OCI-LY1 (cell line): ENCODE measurements at regions not wholly inside any gene's neighbourhood (a gene's known extent, or its start where the extent isn't known, plus 50 kb on each side); places are given as distances from the start of the nearest gene placed in this dataset.
A peak's percentile ranks its signal among the peaks of the same experiment; 100 is the strongest.
"Not testable (repeated sequence)": the region's sequence is repeated elsewhere in the genome, so short reads cannot be mapped to it uniquely, and the experiment has no call there.

Experiments used
- H2AFZ ChIP-seq: fragments of 200-600 bp; sonication (generic), shearing (Covaris generic); 2 replicates; pipeline ENCODE4 v1.6.0; 2014; ENCODE audit warnings: antibody characterized with exemption, mild to moderate bottlenecking, low read length
- H3F3A ChIP-seq: fragments of 200-600 bp; sonication (generic), shearing (Covaris generic); 2 replicates; pipeline ENCODE4 v1.6.0; 2014; ENCODE audit warnings: mild to moderate bottlenecking, antibody characterized with exemption, low read length, moderate library complexity; ENCODE audit not compliant: insufficient read depth
- H3K27ac ChIP-seq: fragments of 200-600 bp; sonication (generic); 2 replicates; pipeline ENCODE4 v1.5.1; 2014; ENCODE audit warnings: low read length, mixed run types, mild to moderate bottlenecking, low read depth; ENCODE audit not compliant: poor library complexity, severe bottlenecking
- H3K27me3 ChIP-seq: fragments of 200-600 bp; sonication (generic); 2 replicates; pipeline ENCODE4 v1.6.0; 2014; ENCODE audit warnings: antibody characterized with exemption, mild to moderate bottlenecking, low read length, moderate library complexity; ENCODE audit not compliant: insufficient read depth
- H3K36me3 ChIP-seq: fragments of 200-600 bp; sonication (generic); 2 replicates; pipeline ENCODE4 v1.6.1; 2014; ENCODE audit warnings: mild to moderate bottlenecking, antibody characterized with exemption, low read length, moderate library complexity, mixed read lengths; ENCODE audit not compliant: insufficient read depth
- H3K4me1 ChIP-seq: fragments of 200-600 bp; sonication (generic); 2 replicates; pipeline ENCODE4 v1.5.1; 2014; ENCODE audit warnings: mild to moderate bottlenecking, low read length, moderate library complexity; ENCODE audit not compliant: insufficient read depth, severe bottlenecking
- H3K4me2 ChIP-seq: fragments of 200-600 bp; sonication (generic), shearing (Covaris generic); 2 replicates; pipeline ENCODE4 v1.6.1; 2014; ENCODE audit warnings: low read length
- H3K4me3 ChIP-seq: fragments of 200-600 bp; sonication (generic); 2 replicates; pipeline ENCODE4 v1.5.1; 2014; ENCODE audit warnings: low read length, low read depth, mild to moderate bottlenecking, mixed read lengths; ENCODE audit not compliant: poor library complexity, severe bottlenecking
- H3K79me2 ChIP-seq: fragments of 200-600 bp; shearing (Covaris generic); 2 replicates; pipeline ENCODE4 v1.6.1; 2016; ENCODE audit warnings: mixed run types, low read length, mixed read lengths; ENCODE audit not compliant: insufficient read depth
- H3K9ac ChIP-seq: fragments of 200-600 bp; sonication (generic), shearing (Covaris generic); 2 replicates; pipeline ENCODE4 v1.6.1; 2014; ENCODE audit warnings: mild to moderate bottlenecking, low read length, mixed read lengths
- H3K9me2 ChIP-seq: fragments of 200-600 bp; sonication (generic), shearing (Covaris generic); 2 replicates; pipeline ENCODE4 v1.6.1; 2014; ENCODE audit warnings: low read depth, mild to moderate bottlenecking, low read length, mixed read lengths
- H3K9me3 ChIP-seq: fragments of 200-600 bp; shearing (Covaris generic); 2 replicates; pipeline ENCODE4 v1.6.1; 2014; ENCODE audit warnings: low read length, mixed read lengths
- H4K20me1 ChIP-seq: fragments of 200-600 bp; sonication (generic), shearing (Covaris generic); 2 replicates; pipeline ENCODE4 v1.6.0; 2016; ENCODE audit warnings: mild to moderate bottlenecking, low read length; ENCODE audit not compliant: insufficient read depth
- CTCF ChIP-seq: fragments of 200-600 bp; sonication (generic), shearing (Covaris generic); IDR thresholded peaks from 2 replicates; pipeline ENCODE4 v1.5.1; 2017; ENCODE audit warnings: mild to moderate bottlenecking, antibody characterized with exemption, low read length, moderate library complexity, mixed read lengths
- EZH2 ChIP-seq: fragments of 200-600 bp; sonication (generic), shearing (Covaris generic); IDR thresholded peaks from 2 replicates; pipeline ENCODE4 v1.8.0; 2017; ENCODE audit warnings: borderline replicate concordance, mixed run types, mild to moderate bottlenecking, antibody characterized with exemption, low read length, moderate library complexity, mixed read lengths

GRCh38 chr2:153575171-153575853 is 96.8 kb upstream of the RPRM start:
- Histone ChIP-seq H3K79me2 (no peaks in the 10 kb centered on the region), H4K20me1 (no peaks in the 10 kb centered on the region), H3K4me1 (no peaks in the 10 kb centered on the region), H3K4me3 (no peak overlapping the region), H3K4me2 (no peak overlapping the region), H3K9me2 (no peaks in the 10 kb centered on the region), H3K9ac (no peak overlapping the region), H3F3A (no peaks in the 10 kb centered on the region), H2AFZ (no peak overlapping the region), H3K36me3 (no peaks in the 10 kb centered on the region), H3K27ac (no peak overlapping the region), H3K27me3 (no peaks in the 10 kb centered on the region), H3K9me3 (no peaks in the 10 kb centered on the region)
- TF ChIP-seq CTCF (peak; percentile 11; the same call in 1 of the 2 replicates), EZH2 (no peak)

- Histone ChIP-seq H3K36me3 (no peaks in the 10 kb centered on the region), H3K4me3 (no peak overlapping the region), H2AFZ (no peak overlapping the region), H3K27me3 (no peaks in the 10 kb centered on the region), H3F3A (no peaks in the 10 kb centered on the region), H3K4me2 (no peak overlapping the region), H3K4me1 (no peaks in the 10 kb centered on the region), H3K9me3 (no peaks in the 10 kb centered on the region), H4K20me1 (no peaks in the 10 kb centered on the region), H3K79me2 (no peaks in the 10 kb centered on the region), H3K9me2 (no peaks in the 10 kb centered on the region), H3K9ac (no peak overlapping the region), H3K27ac (no peak overlapping the region)
- no peak for TF ChIP-seq EZH2
- TF ChIP-seq CTCF: no peak
Measured at GRCh38 chr2:153584244-153584643, 105.7 kb upstream of the RPRM start.

GRCh38 chr2:153588408-153588807 is 109.8 kb upstream of the RPRM start:
- Histone ChIP-seq H2AFZ (no peak overlapping the region), H3K27me3 (no peaks in the 10 kb centered on the region)

GRCh38 chr2:153589586-153589985 is 111.0 kb upstream of the RPRM start:
- Histone ChIP-seq H4K20me1 (no peaks in the 10 kb centered on the region), H3K9me2 (no peaks in the 10 kb centered on the region), H3K79me2 (no peaks in the 10 kb centered on the region), H3K36me3 (no peaks in the 10 kb centered on the region), H3K4me2 (no peak overlapping the region), H3K4me3 (no peak overlapping the region), H3K4me1 (no peaks in the 10 kb centered on the region), H3K27me3 (no peaks in the 10 kb centered on the region), H3K27ac (no peak overlapping the region), H3K9me3 (no peaks in the 10 kb centered on the region), H2AFZ (no peak overlapping the region), H3K9ac (no peak overlapping the region), H3F3A (no peaks in the 10 kb centered on the region)
- no peak for TF ChIP-seq EZH2
- TF ChIP-seq CTCF: no peak

More at GRCh38 chr2:153588408-153588807, 109.8 kb upstream of the RPRM start:
- Histone ChIP-seq H3K9me2 (no peaks in the 10 kb centered on the region), H3F3A (no peaks in the 10 kb centered on the region), H3K4me2 (no peak overlapping the region), H3K79me2 (no peaks in the 10 kb centered on the region), H3K4me3 (no peak overlapping the region), H3K36me3 (no peaks in the 10 kb centered on the region), H3K4me1 (no peaks in the 10 kb centered on the region), H4K20me1 (no peaks in the 10 kb centered on the region), H3K9ac (no peak overlapping the region), H3K9me3 (no peaks in the 10 kb centered on the region), H3K27ac (no peak overlapping the region)
- no peak for TF ChIP-seq EZH2

GRCh38 chr2:153593086-153593485 is 114.5 kb upstream of the RPRM start:
- H3K4me2 ChIP-seq, H3K27me3 ChIP-seq, H3K4me3 ChIP-seq, H3K79me2 ChIP-seq, H3K9me2 ChIP-seq, H2AFZ ChIP-seq, H3F3A ChIP-seq, H3K36me3 ChIP-seq, H4K20me1 ChIP-seq, H3K27ac ChIP-seq, H3K9ac ChIP-seq, H3K4me1 ChIP-seq, H3K9me3 ChIP-seq: not testable (repeated sequence)
